Bone marrow (tissue), 2 donors: ENCODE measurements at regions not wholly inside any gene's neighbourhood (a gene's known extent, or its start where the extent isn't known, plus 50 kb on each side); places are given as distances from the start of the nearest gene placed in this dataset.
"Not testable (repeated sequence)": the region's sequence is repeated elsewhere in the genome, so short reads cannot be mapped to it uniquely, and the experiment has no call there.

Experiments used
- DNase-seq, 2 donors: peaks; one replicate each; lab custom pipeline; 2025; lab: John Stamatoyannopoulos, UW

GRCh38 chr17:68141050-68141449 lies 105.5 kb downstream of the KPNA2 start:
- no peak for DNase-seq

DNA sequence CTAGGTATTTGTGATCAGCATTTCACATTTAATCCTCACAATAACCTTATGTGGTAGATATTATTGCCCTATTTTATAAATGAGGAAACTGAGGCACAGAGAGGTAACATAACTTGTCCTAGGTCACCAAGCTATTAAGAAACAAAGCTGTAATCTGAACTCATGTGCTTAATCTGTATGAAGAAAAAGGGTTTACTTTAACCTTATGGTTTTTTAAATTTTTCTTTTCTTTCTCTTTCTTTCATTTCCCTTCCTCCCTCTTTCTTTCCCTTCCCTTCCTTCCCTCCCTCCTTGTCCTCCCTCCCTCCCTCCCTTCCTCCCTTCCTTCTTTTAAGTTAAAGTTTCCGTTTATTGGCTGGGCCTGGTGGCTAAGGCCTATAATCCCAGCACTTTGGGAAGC lies 105.2 kb upstream of the AMZ2 start:
- no peak for DNase-seq

GRCh38 chr17:68143425-68143824 lies 104.4 kb upstream of the AMZ2 start:
- DNase-seq: no peak

GRCh38 chr17:68145088-68145487 lies 102.8 kb upstream of the AMZ2 start:
- no peak for DNase-seq

DNA sequence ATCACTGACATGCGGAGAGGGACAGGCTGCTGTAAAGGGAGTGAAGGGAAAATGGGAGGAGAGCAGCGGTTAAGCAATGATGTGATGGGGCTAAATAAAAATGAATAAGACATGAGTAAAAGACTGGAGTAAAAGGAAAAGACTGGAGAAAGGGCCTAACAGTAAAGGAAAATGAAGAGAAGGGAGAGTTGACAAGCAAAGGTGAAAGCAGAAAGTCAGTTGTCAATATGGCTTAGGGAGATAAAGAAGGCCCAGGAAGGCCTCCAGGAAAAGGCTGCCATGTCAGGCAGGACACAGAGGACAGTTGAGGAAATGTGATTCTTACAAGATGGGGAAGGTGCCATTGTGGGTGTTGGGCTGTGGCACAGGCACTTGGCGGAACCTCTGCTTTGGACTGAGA lies 98.9 kb upstream of the AMZ2 start:
- DNase-seq: no peak

DNA sequence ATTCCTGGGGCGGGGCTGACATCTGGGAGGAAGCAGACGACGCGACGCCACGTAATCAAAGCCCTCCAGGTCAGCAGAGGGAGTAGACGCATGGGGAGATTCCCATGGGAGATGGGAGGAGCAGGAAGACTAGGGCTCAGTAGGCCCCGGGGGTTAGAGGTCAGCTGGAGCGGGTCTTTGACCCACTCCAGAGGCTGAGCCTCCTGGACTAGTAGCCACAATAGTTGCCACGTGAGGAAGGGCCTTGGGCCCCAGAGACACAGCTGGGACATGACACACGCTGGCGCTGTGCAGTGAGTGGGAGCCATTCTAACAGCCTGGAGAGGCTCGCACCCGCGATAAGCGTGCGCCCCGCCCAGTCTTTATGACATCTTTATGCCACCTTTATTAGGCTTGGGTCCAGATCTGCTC lies 95.7 kb upstream of the AMZ2 start:
- no peak for DNase-seq

GRCh38 chr17:68155692-68156091 lies 92.2 kb upstream of the AMZ2 start:
- no peak for DNase-seq

DNA sequence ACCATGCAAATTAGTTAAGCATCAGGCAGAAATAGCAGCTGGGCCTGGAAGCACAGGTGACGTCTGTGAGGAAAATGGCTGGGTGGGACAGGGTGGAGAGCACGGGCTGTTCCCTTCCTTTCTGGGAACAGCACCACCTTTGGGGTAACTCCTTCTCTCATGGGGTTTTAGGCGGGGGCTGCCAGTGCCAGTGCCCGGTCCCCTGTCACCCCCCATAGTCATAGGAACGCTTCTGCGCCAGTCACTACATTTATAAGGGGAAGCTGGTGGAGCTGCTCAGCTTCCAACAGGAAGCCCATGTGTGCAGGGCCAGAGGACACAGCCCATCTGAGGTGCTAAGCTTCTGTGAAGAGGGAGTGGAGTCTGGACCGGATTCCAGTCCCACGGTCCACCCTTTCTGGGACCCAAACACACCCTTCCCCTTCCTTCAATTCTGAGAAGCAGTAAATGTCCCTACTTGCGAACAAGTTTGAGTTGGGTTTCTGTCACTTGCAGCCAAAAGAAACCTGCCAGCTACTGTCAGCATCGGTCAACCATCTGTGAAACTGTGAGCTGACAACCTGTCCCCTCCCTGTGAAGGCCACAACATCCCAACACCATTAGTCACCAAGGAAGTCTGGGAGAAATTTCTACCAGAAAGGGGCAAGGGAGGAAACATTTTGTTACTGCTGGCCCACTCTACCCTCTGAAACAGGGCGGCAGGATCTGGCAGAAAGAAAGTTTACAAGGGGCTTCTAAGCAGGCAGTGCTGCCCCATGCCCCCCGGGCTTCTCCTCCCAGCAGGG lies 86.0 kb upstream of the AMZ2 start:
- no peak for DNase-seq

GRCh38 chr17:68168273-68169164 lies 79.3 kb upstream of the AMZ2 start:
- DNase-seq: not testable (repeated sequence)

GRCh38 chr17:68169165-68169821 lies 78.5 kb upstream of the AMZ2 start:
- DNase-seq: not testable (repeated sequence)

DNA sequence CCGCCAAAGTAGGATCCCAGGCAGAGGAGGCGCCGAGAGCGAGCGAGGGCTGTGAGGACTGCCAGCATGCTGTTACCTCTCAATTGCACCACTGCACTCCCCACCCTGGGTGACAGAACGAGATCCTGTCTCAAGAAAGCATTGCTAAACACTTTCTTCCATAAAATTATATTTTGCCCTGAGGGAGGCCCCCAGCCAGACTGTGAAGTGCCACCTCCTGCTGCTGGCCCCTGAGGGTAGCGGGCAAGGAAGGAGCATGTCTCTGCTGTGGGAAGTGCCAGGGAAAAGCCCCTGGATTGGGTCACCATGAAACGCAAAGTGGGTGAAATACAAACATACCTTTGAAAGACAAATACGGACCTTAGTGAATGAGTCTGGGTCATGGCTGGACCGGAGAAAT lies 78.0 kb upstream of the AMZ2 start:
- no peak for DNase-seq

- DNase-seq: no peak
These were observed 77.6 kb upstream of the AMZ2 start for GRCh38 chr17:68170246-68170645.

DNA sequence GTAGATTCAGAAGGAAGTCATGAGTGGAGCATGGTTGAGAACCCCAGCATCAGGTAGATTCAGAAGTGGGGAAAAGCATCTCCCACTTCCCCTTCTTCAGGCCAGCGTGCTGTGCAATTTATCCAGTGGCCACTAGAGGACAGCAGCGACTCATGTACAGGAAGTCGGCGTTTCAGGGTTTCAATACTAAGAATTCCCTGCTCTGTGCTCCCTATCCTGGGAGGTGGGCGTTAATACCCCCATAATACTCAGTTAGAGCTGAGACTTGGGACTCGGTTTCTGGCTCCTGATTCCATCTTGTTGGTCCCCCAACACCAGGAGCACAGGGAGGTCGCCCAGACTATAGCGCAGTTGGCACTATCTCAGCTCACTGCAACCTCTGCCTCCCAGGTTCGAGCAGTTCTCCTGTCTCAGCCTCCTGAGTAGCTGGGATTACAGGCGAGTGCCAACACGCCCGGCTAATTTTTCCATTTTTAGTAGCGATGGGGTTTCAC lies 75.3 kb upstream of the AMZ2 start:
- DNase-seq: peak; percentile 27 to 30

DNA sequence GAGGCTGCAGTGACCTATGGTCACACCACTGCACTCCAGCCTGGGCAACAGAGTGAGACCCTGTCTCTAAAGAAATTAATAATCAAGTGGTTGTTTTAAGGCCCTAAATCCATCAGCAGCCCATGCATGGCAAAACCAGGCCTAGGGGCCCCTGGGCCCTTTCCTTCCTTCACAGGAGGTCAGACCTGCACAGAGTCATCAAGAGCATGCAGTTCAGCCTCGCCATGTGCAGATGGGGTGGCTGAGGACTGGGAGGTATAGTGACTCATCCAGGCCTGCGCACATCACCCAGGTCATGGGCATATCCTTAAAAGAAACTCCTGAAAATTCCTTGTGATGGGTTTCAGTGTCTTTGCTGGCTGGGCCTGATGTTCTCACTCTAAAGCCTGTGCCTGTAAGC lies 72.4 kb upstream of the AMZ2 start:
- no peak for DNase-seq

- DNase-seq: no peak
These were observed 71.9 kb upstream of the AMZ2 start for GRCh38 chr17:68175905-68176304.

- DNase-seq: no peak
These were observed 71.1 kb upstream of the AMZ2 start for GRCh38 chr17:68176718-68177117.

DNA sequence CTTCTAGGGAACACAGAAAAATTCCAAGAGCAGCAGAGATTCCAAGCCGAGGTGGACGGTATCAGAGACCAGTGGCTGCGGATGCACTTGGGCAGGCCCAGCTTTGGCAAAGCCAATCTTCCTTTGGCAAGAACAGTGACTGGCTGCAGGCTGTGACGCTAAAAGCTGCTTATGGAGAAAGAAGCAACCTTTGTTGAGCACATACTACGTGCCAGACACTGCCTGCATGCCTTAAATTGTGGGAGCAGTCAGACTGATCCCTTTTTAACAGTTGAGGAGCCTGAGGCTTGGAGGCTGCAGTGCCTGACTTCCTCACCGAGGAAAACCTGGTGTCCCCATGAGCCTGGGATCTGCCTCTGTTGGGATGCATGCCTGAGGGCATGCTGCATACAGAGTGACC lies 69.0 kb upstream of the AMZ2 start:
- DNase-seq: no peak

DNA sequence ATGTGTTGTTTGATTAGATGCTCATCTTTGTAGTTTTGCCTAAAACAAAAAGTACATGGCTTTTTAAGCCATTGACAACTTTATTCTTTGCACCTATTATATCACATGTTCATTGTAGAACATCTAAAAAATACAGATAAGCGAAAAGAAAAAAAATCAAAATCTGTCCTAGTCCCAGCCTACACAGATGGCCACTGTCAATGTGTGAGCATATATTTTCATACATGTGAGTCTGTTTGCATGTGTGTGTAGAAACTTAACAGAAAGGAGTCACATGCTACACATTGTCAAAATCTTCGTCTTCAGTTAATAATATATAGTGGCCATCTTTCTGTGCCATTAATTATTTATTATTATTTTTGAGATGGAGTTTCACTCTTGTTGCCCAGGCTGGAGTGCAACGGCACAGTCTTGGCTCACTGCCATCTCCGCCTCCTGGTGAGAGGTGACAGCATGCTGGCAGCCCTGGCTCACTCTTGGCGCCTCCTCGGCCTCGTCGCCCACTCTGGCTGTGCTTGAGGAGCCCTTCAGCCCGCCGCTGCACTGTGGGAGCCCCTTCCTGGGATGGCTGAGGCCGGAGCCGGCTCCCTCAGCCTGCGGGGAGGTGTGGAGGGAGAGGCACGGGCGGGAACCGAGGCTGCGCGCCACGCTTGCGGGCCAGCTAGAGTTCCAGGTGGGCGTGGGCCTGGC lies 68.5 kb upstream of the AMZ2 start:
- DNase-seq: no peak

DNA sequence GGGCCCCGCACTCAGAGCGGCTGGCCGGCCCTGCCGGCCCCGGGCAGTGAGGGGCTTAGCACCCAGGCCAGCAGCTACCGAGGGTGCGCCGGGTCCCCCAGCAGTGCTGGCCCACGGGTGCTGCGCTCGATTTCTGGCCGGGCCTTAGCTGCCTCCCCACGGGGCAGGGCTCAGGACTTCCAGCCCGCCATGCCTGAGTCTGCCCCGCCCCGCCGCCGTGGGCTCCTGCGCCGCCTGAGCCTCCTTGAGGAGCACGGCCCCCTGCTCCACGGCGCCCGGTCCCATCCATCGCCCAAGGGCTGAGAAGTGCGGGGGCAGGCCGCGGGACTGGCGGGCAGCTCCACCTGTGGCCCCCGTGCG lies 67.9 kb upstream of the AMZ2 start:
- DNase-seq: no peak

GRCh38 chr17:68182011-68182306 lies 65.9 kb upstream of the AMZ2 start:
- no peak for DNase-seq

GRCh38 chr17:68182940-68183551 lies 64.8 kb upstream of the AMZ2 start:
- DNase-seq: no peak

- no peak for DNase-seq
These were observed 63.7 kb upstream of the AMZ2 start for GRCh38 chr17:68184141-68184571.
